ENCODE measurements at regions not wholly inside any gene's neighbourhood (a gene's known extent, or its start where the extent isn't known, plus 50 kb on each side); places are given as distances from the start of the nearest gene placed in this dataset.
"Not testable (repeated sequence)": the region's sequence is repeated elsewhere in the genome, so short reads cannot be mapped to it uniquely, and the experiment has no call there.

DNA sequence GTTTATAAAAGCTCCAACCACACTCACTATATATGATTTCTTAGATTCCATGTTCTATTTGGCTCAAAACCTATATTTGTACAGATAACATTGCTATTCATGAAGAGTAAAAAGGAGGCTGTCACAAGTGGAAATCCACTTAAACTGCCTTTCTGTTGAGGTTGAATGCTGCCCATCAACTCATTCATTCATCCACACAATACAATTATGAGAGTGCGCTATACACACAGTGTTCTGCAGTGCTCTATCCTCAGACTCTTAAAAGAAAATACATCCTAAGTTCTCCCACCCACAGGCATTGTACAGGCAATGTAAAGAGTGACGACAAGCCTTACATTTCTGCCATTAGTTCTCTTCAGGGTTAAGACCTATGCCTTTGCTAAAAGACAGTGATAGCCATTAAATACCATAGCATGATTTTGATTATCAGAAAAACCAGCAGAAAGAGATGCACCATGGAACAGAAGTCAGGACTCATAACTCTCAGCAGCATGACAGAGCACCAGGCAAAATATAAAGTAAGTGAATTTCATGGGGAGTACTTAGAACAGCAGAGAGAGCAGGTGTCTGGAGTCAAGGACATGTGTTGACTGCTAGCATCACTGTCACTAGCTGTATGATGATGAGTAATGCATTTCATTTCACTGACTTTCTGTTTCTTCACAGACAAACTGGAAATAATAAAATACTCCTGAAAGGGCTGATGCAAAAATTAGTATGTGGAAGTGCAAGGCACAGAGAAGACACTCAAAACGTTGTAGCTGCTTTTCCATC, 218.0 kb downstream of the RBM26 start:
- DNase-seq (ENCODE audit: low read depth) = no peak

DNA sequence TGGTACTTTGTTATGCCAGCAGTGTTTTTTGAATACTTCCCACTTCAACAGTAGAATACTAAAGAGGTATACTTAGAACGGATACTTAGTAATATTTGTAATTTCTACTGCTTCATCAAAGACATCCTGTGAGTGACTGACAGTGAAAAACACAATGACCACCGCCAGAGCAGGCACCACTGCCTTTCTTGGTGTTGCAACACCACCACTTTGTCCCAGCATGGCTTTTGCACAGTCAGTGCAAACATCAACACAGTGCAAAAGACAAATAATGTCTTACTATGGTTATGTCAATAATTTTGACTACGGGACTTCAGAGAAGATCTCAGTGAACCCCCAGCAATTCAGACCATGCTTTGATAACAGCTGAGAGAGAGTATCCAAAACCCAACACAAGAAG, 220.5 kb downstream of the RBM26 start:
- DNase-seq (ENCODE audit: low read depth) = no peak

DNA sequence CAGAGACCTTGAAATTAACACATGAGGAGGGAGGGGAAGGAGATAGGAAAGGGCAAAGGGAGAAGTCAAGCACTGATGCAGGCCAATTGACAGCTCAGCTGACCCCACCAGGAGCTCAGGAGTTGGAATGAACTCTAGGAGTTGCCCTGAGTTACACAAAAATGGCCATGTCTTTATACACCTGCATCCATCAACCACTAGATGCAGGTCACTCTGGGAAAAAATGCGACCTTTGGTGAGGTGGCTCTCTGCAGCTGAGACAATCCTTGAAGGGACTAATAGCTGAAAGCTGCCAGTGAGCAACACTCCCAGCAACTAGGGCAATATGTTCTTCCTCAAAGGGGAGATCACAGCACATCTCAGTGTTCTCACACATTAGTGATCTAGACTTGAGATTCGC, 222.8 kb downstream of the RBM26 start:
- no peak for DNase-seq (ENCODE audit: low read depth)

DNA sequence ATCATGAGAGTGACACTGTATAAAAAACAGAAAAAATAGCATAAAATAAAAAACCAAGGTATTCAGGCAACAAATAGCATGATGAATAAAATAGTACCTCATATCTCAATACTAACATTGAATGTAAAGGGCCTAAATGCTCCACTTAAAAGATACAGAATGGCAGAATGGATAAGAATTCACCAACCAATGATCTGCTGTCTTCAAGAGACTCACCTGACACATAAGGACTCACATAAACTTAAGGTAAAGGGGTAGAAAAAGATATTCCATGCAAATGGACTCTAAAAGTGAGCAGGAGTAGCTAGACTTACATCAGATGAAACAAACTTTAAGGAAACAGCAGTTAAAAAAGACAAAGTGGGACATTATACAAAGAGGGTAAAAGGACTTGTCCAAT, 232.4 kb downstream of the RBM26 start:
- DNase-seq (ENCODE audit: low read depth) = not testable (repeated sequence)

DNA sequence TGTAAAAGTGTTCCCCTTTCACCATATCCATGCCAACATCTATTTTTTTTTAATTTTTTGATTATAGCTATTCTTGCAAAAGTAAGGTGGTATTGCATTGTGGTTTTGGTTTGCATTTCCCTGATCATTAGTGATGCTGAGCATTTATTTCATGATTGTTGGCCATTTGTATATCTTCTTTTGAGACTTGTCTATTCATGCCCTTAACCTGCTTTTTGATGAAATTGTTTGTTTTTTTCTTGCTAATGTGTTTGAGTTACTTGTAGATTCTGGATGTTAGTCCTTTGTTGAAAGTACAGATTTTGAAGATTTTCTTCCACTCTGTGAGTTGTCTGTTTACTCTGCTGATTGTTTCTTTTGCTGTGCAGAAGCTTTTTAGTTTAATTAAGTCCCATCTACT, 233.1 kb downstream of the RBM26 start:
- DNase-seq (ENCODE audit: low read depth) = not testable (repeated sequence)

DNA sequence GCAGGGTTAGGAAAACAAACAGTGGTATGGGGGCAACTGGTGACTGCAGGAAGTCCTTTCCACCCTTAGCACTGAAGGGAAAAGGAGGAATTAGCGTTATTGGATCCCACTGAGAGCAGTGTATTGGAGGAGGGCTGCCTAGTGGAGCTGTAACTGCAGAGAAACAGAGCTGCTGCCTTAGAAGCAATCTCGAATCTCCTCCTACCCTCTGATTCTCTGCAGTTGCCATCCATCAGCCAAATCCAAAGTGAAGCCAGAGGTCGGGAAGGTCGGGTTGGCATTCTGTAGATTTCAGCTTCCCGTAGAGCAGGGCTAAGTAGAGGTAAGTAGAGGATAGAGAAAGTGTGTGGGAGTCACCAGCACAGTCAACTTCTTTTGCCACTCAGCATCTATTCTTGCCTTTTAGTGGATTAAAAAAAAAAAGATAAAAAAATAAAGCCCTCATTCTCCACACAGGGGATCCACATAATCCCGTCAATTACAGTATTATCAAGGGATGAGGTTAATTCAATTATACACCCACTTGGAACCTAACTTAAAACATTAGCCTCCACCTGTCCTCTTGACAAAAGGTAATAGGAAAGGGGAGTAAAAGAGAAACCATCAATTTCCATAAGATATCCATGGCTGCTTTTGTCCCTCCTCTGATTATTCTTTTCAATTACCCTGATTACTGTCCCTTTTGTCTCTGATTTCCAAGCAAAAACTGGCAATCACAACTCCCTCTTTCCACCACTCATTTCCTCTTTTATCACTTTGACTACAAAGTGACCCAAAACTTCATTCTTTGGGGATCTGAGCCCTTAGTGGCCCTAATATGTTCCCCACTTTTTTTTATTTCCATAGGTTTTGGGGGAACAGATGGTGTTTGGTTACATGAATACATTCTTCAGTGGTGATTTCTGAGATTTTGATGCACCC, 234.7 kb downstream of the RBM26 start:
- DNase-seq (ENCODE audit: low read depth) = no peak

DNA sequence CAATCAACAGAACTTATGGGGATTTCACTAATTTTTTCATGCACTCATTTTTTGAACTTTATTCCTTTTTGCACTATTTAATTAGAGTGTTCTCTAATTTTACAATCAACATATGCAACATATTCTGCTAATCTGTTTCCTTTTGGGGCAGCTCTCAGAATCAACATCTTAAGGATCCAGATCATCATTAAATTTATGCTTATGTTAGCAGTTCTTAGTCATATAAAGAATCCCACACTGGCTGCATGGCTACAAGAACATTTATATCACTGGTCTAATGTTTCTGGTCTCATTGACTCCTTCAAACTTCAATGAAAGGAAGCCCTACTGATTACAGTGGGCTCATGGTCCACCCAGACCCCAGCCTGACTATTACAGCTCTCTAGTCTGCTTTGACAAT, 245.2 kb downstream of the RBM26 start:
- no peak for DNase-seq (ENCODE audit: low read depth)

DNA sequence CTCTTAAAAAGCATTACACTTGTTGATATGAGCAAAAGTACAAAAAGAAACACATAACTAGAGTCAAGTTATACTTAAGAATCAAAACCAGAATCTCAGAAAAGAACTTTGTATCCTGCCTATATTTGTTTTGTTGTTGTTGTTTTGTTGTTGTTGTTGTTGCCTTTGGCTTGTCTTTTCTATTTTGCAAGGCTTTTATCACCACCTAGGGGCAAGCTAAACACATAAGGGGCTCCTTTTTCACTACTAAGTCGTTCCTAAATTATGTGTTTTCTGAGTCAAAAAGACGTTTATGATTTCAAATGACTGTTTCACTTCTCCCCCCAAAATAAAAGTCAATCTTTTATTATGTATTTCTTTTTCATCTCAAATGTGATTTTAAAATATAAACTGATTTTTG, 250.2 kb downstream of the RBM26 start:
- no peak for DNase-seq (ENCODE audit: low read depth)

DNA sequence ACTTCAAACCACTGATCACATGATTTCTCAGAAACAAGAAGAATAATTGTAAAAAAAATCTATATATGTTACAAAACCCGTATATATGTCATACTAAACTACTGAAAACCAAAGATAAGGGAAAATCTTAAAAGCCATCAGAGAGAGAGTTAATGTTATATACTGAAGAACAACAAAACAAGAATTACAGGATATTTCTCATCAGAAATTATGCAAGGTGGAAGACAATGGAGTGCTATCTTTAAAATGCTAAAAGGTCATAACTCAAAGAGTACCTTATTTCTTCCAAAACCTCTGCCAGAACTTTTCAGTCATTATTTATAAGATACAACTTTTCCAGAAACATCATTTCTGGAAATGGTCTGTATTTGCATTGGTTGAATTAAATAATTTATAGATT, 256.8 kb downstream of the RBM26 start:
- DNase-seq (ENCODE audit: low read depth) = no peak

DNA sequence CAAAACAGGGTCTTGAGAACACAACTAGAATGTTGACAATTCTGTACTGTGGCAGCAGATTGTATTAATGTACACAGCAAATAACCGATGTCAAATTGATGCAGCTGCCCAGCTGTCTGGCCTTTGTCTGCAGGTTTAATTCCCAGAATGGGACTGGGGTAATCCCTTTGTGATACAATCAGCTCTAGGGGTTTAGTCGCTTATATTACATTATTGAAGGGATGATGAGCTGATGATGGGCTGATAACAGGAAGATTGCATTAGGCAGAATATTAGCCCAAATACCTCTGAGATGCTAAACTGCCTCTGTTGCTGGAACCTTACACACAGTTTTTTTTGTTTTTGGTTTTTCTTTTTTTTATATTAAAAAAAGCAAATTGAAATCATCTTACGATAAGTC, 265.0 kb downstream of the RBM26 start:
- no peak for DNase-seq (ENCODE audit: low read depth)

DNA sequence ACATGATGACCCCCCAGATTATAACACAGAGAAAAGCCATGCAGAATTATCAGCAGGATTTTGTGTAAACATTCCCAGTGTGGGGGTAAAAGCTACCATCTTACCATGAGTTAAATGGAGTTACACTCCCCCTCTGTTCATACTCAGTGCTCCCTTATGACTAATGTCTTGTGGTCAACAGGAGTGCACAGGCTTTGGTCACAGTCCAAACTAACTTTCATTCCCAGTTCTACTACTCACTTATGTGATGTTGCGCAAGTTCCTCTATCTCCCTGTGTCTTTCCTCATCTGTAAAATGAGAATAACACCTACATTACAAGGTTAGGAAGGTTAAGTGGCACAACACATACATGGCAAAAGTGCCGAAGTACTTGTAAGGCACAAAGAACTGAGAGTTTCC, 277.9 kb downstream of the RBM26 start:
- DNase-seq (ENCODE audit: low read depth) = peak; percentile 47

DNA sequence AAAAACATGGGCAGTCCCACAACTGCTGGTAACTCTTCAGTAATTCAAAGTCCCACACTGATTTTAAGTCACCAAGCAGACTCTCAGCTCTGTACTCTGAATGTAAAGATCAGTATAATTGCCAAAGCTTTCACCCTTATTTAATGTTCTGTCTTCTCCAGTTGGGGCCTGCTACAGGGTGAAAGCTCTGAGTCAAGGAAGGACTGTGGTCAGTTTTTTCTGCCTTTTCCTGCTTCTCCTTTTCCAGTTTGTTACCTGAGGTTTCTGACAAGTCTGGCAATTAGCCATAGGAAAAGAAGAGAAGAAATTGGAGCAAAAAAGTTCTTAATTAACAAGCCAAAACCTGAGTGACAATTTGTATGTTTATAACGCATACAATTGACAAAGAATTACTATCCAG, 279.3 kb downstream of the RBM26 start:
- no peak for DNase-seq (ENCODE audit: low read depth)

DNA sequence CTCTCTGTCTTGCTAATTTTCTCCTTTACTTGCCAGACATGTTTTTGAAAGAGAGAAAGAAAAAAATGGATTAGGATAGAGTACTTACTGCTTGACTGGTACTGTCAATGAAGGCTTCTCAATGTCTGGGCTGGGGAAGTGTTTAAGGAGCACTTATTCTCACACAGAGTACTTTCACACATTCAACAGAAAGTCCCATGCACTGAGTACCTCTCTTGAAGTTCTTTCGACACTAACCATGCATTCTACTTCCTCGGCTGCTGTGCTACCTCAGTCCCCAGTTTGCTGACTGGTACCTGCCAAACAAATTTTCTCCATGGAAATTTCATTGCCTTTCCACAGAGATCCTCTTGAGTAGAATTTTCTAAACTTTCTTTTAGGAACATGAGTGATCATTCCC, 281.9 kb downstream of the RBM26 start:
- no peak for DNase-seq (ENCODE audit: low read depth)

DNA sequence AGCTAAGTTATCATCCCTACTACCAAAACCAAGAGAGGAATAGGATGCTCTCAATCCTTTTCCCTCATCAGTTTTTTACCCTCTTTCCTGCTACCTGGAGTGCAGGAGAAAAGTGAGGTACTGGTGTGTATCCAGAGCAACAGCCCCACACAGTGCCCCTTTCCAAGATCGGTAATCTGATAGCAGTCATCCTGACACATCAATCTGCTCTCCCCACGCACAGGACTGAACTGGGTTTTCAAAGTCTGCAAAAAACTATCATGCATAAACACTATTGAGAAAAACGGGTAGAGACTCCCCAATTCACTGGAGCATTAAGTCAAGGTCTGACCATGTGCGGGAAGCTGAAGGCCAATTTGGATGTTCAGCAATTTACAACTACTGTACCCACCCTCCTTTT, 284.8 kb downstream of the RBM26 start:
- no peak for DNase-seq (ENCODE audit: low read depth)

DNA sequence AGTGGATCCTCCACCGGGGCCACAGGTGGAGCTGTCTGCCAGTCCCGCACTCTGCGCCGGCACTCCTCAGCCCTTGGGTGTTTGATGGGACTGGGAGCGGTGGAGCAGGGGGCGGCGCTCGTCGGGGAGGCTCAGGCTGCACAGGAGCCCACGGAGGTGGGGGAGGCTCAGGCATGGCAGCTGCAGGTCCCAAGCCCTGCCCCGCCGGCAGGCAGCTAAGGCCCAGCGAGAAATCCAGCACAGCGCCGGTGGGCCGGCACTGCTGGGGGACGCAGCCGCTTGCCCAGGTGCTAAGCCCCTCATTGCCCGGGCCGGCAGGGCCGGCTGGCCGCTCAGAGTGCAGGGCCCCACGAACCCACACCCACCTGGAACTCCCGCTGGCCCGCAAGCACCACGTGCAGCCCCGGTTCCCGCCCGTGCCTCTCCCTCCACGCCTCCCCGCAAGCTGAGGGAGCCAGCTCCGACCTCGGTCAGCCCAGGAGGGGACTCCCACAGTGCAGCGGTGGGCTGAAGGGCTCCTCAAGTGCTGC, 286.4 kb downstream of the RBM26 start:
- no peak for DNase-seq (ENCODE audit: low read depth)

DNA sequence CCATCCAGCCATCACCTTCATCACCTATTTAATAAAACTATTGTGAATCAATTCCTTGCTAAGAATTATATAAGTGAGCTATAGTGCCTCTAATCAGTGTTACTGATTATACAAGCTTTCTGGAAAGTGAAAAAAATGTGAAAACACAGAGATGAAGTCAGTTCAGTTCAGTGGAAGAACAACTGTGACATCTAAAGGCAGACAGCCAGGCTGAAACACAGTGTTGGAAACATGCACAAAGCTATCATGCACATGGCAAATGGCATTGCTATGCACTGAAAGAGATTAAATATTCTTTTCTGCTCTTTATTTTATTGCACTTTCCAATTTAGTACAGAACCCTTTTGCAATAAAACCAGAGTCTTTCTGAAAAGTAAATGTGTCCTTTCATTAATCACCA, 294.0 kb downstream of the RBM26 start:
- DNase-seq (ENCODE audit: low read depth) = no peak

DNA sequence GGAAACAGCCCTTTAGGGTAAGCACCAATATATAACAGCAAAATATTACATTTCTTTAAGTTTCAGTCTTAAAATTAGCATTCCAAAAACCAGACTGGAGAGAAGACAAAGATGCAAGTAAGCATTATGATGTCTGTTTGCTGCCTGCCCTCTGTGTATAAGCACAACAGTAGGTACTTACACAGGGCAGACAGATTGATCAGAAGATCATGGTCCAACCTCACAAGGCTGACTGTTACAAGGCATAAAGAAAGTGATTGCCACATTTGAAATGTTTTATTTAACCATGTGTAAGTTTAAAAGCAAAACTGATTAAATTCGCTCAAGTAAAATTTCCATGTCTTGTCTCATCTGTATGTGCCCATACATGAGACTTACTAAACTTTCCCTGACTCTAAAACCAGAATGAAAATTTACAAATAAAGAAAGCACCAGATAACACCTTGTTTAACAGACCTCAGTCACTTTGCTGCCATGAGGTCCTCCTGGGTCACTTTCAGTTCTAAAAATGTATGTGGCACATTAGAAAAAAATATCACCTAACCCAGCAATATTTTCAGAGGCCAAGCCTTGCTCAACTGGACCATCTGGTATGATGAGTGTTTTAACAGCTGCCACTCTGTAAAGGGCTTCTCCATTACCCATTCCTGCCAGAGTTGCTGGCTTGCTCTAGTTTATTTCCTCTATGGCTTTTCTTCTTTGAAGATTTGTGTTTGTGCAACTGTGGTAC, 297.0 kb downstream of the RBM26 start:
- DNase-seq (ENCODE audit: low read depth) = no peak

DNA sequence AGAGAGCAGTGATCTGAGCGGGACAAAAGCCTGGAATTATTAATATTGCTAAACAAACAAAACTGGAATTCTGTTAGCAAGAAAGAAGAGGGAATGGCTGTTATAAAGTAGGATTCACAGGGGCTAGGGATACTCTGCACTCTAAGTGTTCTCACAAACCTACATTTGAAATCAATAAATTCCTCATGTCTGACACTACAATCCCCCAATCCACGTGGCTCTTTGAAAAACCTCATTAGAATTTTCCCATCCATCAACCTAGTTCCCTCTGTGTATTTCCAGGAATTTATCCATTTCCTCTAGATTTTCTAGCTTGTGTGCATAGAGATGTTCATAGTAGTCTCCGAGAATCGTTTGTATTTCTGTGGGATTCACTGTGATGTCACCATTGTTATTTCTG, 307.5 kb downstream of the RBM26 start:
- no peak for DNase-seq (ENCODE audit: low read depth)

DNA sequence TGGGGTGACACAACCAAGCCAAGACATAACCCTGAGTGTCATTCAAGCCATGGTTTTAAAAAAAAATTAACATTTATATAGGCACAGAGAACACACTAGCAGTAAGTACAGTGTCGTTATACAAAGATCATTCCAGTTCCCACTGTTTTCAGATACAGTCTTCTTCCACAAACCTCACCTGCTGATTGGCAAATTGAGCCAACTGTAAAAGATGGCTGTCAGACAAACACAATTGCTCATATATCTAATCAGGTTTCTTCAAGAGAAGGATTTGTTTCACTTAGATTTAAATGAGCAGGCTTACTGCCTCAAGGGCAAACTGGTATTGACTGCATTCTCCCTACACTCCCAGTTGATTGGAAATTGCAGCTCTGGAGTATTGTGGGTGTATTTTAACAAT, 308.9 kb downstream of the RBM26 start:
- no peak for DNase-seq (ENCODE audit: low read depth)

DNA sequence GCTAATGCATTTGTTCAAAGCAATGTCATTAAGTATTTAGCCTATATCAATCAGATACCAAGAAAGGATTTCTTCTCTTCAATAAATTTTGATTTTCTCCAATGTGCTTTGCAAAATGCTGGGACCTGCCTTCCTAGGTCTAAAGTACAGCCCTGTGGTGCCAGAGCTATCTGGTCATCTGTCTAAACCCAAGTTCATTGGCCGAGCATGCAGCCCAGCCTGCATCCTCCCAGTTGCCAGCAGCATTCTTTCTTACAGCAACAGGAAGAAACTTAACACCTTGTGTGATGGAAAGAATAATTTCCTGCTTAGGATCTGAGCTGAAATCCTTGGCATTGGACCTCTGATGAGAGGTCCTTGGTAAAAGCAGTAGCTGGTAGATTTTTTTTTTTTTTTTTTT, 310.0 kb downstream of the RBM26 start:
- DNase-seq (ENCODE audit: low read depth) = no peak

DNA sequence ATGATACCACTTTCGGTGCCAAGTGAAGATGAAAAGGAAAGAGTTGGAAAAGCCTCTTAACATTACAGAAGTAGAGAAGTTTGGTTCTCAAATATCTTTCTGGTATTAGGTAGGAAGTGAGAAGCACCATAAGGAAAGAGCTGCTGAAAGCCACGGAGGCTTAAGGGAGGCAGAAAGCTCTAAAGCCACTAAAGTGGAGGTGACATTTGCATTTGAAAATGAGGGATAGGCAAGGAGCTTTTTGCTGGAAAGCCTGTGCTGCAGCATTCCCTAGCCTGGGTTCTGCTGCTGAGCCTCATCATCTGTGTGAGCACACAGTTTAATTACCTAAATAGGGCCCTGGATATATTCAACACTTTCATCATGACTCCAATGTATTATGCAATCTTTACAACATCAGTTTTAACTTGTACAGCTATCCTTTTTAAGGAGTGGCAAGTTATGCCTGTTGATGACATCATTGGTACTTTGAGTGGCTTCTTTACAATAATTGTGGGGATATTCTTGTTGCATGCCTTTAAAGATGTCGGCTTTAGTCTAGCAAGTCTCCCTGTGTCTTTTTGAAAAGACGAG, 315.4 kb downstream of the RBM26 start:
- no peak for DNase-seq (ENCODE audit: low read depth)

DNA sequence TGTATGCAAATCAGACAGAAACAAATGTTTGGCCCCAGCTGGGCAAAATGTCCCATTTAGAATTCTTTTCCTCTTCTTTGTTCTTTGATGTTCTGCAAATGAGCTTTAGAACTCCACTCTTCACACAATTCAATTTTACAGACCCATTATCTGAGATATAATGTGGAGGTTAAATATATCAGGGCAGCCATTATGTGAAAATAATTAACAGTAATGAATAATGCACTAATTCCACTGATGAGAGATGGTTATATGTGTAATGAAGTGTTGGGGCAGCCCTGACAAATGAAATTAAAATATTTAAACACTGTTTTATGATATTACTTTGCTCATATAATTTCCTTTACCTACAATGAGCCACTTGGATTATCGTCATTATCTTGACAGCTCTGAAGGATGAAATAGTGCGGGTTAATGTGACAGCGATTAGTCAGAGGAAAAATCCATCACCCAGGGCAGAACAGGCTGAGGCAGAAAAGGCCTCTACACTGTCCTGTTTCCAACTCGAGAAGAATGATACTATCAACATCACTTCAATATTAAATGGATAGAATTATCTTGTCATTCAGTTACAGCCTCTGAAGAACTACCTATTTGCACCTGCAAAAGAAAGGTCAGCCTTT, 321.1 kb downstream of the RBM26 start:
- no peak for DNase-seq (ENCODE audit: low read depth)
